ENCODE measurements at regions not wholly inside any gene's neighbourhood (a gene's known extent, or its start where the extent isn't known, plus 50 kb on each side); places are given as distances from the start of the nearest gene placed in this dataset.

GRCh38 chr5:21225223-21226064 is 1237.4 kb upstream of the CDH18 start:
- H3K4me3 Mint-ChIP-seq = no peak overlapping the region
- peaks cover 52% of the 10 kb centered on the region for H3K9me3 Mint-ChIP-seq
- no peak overlapping the region for H3K27ac Mint-ChIP-seq
- H3K27me3 Mint-ChIP-seq (ENCODE audit: insufficient read depth) = no peaks in the 10 kb centered on the region
- no peak for DNase-seq
- TF ChIP-seq CTCF (IDR thresholded peaks at IDR 0.05) = no peak
- peaks cover 4% of the 10 kb centered on the region; the same call in 1 of the 2 replicates for H3K36me3 Mint-ChIP-seq (ENCODE audit: low read depth)
- H3K4me1 Mint-ChIP-seq (ENCODE audit: low read depth) = no peaks in the 10 kb centered on the region

GRCh38 chr5:21221616-21222015 is 1233.6 kb upstream of the CDH18 start:
- H3K36me3 Mint-ChIP-seq (ENCODE audit: low read depth) = peaks cover 4% of the 10 kb centered on the region; the same call in 1 of the 2 replicates
- DNase-seq = no peak
- H3K4me1 Mint-ChIP-seq (ENCODE audit: low read depth) = no peaks in the 10 kb centered on the region
- TF ChIP-seq CTCF (IDR thresholded peaks at IDR 0.05) = no peak
- H3K27ac Mint-ChIP-seq = no peak overlapping the region
- H3K9me3 Mint-ChIP-seq = peaks cover 34% of the 10 kb centered on the region
- no peak overlapping the region for H3K4me3 Mint-ChIP-seq
- H3K27me3 Mint-ChIP-seq (ENCODE audit: insufficient read depth) = no peaks in the 10 kb centered on the region

GRCh38 chr5:21219966-21220365 is 1232.0 kb upstream of the CDH18 start:
- no peak overlapping the region for H3K27ac Mint-ChIP-seq
- H3K27me3 Mint-ChIP-seq (ENCODE audit: insufficient read depth) = no peaks in the 10 kb centered on the region
- DNase-seq = no peak
- H3K36me3 Mint-ChIP-seq (ENCODE audit: low read depth) = peaks cover 4% of the 10 kb centered on the region; the same call in 1 of the 2 replicates
- H3K9me3 Mint-ChIP-seq = peaks cover 29% of the 10 kb centered on the region
- no peaks in the 10 kb centered on the region for H3K4me1 Mint-ChIP-seq (ENCODE audit: low read depth)
- H3K4me3 Mint-ChIP-seq = no peak overlapping the region
- no peak for TF ChIP-seq CTCF (IDR thresholded peaks at IDR 0.05)

- TF ChIP-seq CTCF (IDR thresholded peaks at IDR 0.05) = no peak
- Mint-ChIP-seq H3K36me3 (ENCODE audit: low read depth) (peaks cover 4% of the 10 kb centered on the region; the same call in 1 of the 2 replicates), H3K27ac (no peak overlapping the region), H3K4me3 (no peak overlapping the region), H3K4me1 (ENCODE audit: low read depth) (no peaks in the 10 kb centered on the region), H3K27me3 (ENCODE audit: insufficient read depth) (no peaks in the 10 kb centered on the region), H3K9me3 (peaks cover 26% of the 10 kb centered on the region)
- DNase-seq = no peak
Observed at GRCh38 chr5:21219251-21219650, 1231.3 kb upstream of the CDH18 start.

GRCh38 chr5:21212026-21212425 is 1224.0 kb upstream of the CDH18 start:
- Mint-ChIP-seq H3K36me3 (ENCODE audit: low read depth) (no peaks in the 10 kb centered on the region), H3K4me3 (no peak overlapping the region), H3K27me3 (ENCODE audit: insufficient read depth) (no peaks in the 10 kb centered on the region), H3K27ac (no peak overlapping the region), H3K4me1 (ENCODE audit: low read depth) (no peaks in the 10 kb centered on the region), H3K9me3 (peaks cover 25% of the 10 kb centered on the region)
- DNase-seq = no peak
- no peak for TF ChIP-seq CTCF (IDR thresholded peaks at IDR 0.05)
